ENCODE measurements at regions not wholly inside any gene's neighbourhood (a gene's known extent, or its start where the extent isn't known, plus 50 kb on each side); places are given as distances from the start of the nearest gene placed in this dataset.

DNA sequence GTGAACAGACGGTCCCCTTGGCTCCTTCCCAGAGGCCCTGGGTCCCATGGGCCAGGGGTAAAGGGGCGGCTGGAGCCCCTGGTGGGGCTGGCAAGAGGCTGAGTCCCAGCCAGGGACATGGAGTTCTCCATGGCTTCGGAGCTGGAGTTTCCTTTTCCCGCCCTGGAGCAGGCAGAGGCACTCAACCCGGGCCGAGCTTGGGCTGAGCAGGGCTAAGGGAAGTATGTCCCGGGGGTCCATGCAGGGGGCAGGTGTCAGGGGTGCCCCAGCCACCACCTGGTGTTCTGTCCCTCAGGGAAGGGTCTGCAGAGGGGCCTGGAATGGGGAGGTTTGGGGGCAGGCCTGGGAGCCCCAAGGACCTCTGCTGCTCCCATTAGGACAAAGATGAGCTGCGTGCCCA is 54.0 kb upstream of the TPM4 start:
- no peak for FAIRE-seq
- POLR2A ChIA-PET, result no interaction called here
- intact Hi-C loops (cut with micrococcal nuclease; ENCODE audit: unreplicated experiment), result no loop called here

More for the DNA sequence above, 54.0 kb upstream of the TPM4 start:
- ATAC-seq (no peak), DNase-seq (ENCODE audit: low spot score) (no peak)
- CTCF ChIA-PET (ENCODE audit: low intra/inter-chr PET ratio, low total read pairs), result no interaction called here
- Histone ChIP-seq H3K36me3 (replicated peaks in 1 of 2; ENCODE audit: control insufficient read depth in 1 of 2, insufficient read depth in 2 of 2, low read length in 2 of 2) (no peaks in the 10 kb centered on the region), H4K20me1 (ENCODE audit: insufficient read depth, low read length) (no peaks in the 10 kb centered on the region), H3K4me2 (ENCODE audit: low read depth, low read length) (no peak overlapping the region), H2AFZ (ENCODE audit: low read length) (no peak overlapping the region), H3K9me3 (ENCODE audit: low read length) (no peaks in the 10 kb centered on the region), H3K4me3 (replicated peaks in 1 of 3; ENCODE audit: insufficient read depth in 1 of 3, low read depth in 2 of 3, low read length in 3 of 3) (no peak overlapping the region), H3K27ac (ENCODE audit: extremely low read length, insufficient read depth, low read length) (no peak overlapping the region), H3K4me1 (ENCODE audit: insufficient read depth, low read length) (no peaks in the 10 kb centered on the region), H3K9ac (ENCODE audit: insufficient read depth, low read depth, low read length) (no peak overlapping the region), H3K79me2 (ENCODE audit: insufficient read depth, low read length) (no peaks in the 10 kb centered on the region), H3K27me3 (ENCODE audit: control insufficient read depth in 1 of 2, insufficient read depth in 2 of 2, low read length in 2 of 2) (peaks cover 1 to 22% of the 10 kb centered on the region in 2 experiments; a peak in 3 of 5 replicates)
- in situ Hi-C loops (cut with HindIII; ENCODE audit: extremely low pct_ligation_motif_present, low pct_unique_long_range_greater_than_20kb), result no loop called here
- TF ChIP-seq ZNF761 (CRISPR knock-in tag; conservative IDR thresholded peaks at IDR 0.05) (no peak), ZNF121 (CRISPR knock-in tag; IDR thresholded peaks at IDR 0.05) (no peak), PCBP1 (IDR thresholded peaks at IDR 0.05; ENCODE audit: borderline replicate concordance, low read depth, low read length) (no peak), GTF3A (CRISPR knock-in tag; conservative IDR thresholded peaks at IDR 0.05) (no peak), CAMTA2 (CRISPR knock-in tag; IDR thresholded peaks at IDR 0.05; ENCODE audit: borderline replicate concordance) (no peak), EP300 (IDR thresholded peaks at IDR 0.05; ENCODE audit: low read depth in 2 of 2, low read length in 2 of 2) (no peak), EP300 (CRISPR knock-in tag; IDR thresholded peaks at IDR 0.05; ENCODE audit: borderline replicate concordance) (no peak)
- TF ChIP-seq, protein P1, sequence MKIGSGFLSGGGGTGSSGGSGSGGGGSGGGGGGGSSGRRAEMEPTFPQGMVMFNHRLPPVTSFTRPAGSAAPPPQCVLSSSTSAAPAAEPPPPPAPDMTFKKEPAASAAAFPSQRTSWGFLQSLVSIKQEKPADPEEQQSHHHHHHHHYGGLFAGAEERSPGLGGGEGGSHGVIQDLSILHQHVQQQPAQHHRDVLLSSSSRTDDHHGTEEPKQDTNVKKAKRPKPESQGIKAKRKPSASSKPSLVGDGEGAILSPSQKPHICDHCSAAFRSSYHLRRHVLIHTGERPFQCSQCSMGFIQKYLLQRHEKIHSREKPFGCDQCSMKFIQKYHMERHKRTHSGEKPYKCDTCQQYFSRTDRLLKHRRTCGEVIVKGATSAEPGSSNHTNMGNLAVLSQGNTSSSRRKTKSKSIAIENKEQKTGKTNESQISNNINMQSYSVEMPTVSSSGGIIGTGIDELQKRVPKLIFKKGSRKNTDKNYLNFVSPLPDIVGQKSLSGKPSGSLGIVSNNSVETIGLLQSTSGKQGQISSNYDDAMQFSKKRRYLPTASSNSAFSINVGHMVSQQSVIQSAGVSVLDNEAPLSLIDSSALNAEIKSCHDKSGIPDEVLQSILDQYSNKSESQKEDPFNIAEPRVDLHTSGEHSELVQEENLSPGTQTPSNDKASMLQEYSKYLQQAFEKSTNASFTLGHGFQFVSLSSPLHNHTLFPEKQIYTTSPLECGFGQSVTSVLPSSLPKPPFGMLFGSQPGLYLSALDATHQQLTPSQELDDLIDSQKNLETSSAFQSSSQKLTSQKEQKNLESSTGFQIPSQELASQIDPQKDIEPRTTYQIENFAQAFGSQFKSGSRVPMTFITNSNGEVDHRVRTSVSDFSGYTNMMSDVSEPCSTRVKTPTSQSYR (CRISPR knock-in tag; IDR thresholded peaks at IDR 0.05; ENCODE audit: borderline replicate concordance), result no peak
- TF ChIP-seq, protein P2, sequence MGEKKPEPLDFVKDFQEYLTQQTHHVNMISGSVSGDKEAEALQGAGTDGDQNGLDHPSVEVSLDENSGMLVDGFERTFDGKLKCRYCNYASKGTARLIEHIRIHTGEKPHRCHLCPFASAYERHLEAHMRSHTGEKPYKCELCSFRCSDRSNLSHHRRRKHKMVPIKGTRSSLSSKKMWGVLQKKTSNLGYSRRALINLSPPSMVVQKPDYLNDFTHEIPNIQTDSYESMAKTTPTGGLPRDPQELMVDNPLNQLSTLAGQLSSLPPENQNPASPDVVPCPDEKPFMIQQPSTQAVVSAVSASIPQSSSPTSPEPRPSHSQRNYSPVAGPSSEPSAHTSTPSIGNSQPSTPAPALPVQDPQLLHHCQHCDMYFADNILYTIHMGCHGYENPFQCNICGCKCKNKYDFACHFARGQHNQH (CRISPR knock-in tag; IDR thresholded peaks at IDR 0.05), result no peak
- TF ChIP-seq, protein P3, sequence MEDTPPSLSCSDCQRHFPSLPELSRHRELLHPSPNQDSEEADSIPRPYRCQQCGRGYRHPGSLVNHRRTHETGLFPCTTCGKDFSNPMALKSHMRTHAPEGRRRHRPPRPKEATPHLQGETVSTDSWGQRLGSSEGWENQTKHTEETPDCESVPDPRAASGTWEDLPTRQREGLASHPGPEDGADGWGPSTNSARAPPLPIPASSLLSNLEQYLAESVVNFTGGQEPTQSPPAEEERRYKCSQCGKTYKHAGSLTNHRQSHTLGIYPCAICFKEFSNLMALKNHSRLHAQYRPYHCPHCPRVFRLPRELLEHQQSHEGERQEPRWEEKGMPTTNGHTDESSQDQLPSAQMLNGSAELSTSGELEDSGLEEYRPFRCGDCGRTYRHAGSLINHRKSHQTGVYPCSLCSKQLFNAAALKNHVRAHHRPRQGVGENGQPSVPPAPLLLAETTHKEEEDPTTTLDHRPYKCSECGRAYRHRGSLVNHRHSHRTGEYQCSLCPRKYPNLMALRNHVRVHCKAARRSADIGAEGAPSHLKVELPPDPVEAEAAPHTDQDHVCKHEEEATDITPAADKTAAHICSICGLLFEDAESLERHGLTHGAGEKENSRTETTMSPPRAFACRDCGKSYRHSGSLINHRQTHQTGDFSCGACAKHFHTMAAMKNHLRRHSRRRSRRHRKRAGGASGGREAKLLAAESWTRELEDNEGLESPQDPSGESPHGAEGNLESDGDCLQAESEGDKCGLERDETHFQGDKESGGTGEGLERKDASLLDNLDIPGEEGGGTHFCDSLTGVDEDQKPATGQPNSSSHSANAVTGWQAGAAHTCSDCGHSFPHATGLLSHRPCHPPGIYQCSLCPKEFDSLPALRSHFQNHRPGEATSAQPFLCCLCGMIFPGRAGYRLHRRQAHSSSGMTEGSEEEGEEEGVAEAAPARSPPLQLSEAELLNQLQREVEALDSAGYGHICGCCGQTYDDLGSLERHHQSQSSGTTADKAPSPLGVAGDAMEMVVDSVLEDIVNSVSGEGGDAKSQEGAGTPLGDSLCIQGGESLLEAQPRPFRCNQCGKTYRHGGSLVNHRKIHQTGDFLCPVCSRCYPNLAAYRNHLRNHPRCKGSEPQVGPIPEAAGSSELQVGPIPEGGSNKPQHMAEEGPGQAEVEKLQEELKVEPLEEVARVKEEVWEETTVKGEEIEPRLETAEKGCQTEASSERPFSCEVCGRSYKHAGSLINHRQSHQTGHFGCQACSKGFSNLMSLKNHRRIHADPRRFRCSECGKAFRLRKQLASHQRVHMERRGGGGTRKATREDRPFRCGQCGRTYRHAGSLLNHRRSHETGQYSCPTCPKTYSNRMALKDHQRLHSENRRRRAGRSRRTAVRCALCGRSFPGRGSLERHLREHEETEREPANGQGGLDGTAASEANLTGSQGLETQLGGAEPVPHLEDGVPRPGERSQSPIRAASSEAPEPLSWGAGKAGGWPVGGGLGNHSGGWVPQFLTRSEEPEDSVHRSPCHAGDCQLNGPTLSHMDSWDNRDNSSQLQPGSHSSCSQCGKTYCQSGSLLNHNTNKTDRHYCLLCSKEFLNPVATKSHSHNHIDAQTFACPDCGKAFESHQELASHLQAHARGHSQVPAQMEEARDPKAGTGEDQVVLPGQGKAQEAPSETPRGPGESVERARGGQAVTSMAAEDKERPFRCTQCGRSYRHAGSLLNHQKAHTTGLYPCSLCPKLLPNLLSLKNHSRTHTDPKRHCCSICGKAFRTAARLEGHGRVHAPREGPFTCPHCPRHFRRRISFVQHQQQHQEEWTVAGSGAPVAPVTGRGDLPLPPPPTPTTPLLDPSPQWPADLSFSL (CRISPR knock-in tag; IDR thresholded peaks at IDR 0.05), result no peak
- BruUV-seq (replicated peaks), result no TSS peak
- WGBS (ENCODE audit: low lambda C conversion rate), result 0% methylated on average over 2 of the region's 8 CpGs

All from HepG2 (cell line).